ENCODE measurements at regions not wholly inside any gene's neighbourhood (a gene's known extent, or its start where the extent isn't known, plus 50 kb on each side); places are given as distances from the start of the nearest gene placed in this dataset.

DNA sequence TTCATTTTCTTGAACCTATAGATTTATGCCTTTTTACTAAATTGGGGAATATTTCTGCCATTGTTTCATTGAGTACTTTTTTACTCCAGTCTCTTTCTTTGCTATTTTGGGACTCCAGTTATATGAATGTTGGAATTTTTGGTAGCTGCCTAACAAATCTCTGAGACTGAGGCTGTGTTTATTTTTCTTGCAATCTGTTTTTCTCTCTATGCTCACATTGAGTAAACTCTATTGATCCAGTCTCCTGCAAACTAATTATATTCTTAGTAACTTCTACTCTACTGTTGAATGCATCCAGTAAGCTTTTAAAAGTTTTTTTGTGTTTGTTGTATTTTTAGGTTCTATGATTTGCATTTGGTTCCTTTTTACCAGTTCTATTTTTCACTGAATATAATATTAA, 903.4 kb upstream of the GJE1 start:
- no peak for TF ChIP-seq CTCF (IDR thresholded peaks at IDR 0.05)
- TF ChIP-seq POLR2A (IDR thresholded peaks at IDR 0.05), result no peak

Measured in heart left ventricle (tissue), 13 donors.